GM12873 (cell line): ENCODE measurements at regions not wholly inside any gene's neighbourhood (a gene's known extent, or its start where the extent isn't known, plus 50 kb on each side); places are given as distances from the start of the nearest gene placed in this dataset.

Source experiments
- CTCF ChIP-seq: IDR thresholded peaks from 2 replicates; pipeline ENCODE4 v1.5.1; 2012; ENCODE audit warnings: low read depth, mild to moderate bottlenecking, moderate library complexity, low read length, control low read depth; ENCODE audit not compliant: insufficient read depth; ENCODE audit errors: missing control alignments

- no peak for TF ChIP-seq CTCF
Measured at GRCh38 chr12:72792889-72793288, 520.7 kb downstream of the TRHDE start.

GRCh38 chr12:72793796-72794195 is 521.6 kb downstream of the TRHDE start:
- no peak for TF ChIP-seq CTCF

GRCh38 chr12:72815421-72815820 is 543.3 kb downstream of the TRHDE start:
- TF ChIP-seq CTCF: no peak

GRCh38 chr12:72828662-72829324 is 556.6 kb downstream of the TRHDE start:
- TF ChIP-seq CTCF: no peak

GRCh38 chr12:72829838-72830237 is 557.7 kb downstream of the TRHDE start:
- no peak for TF ChIP-seq CTCF

- no peak for TF ChIP-seq CTCF
Measured at GRCh38 chr12:72832024-72832423, 559.9 kb downstream of the TRHDE start.

- no peak for TF ChIP-seq CTCF
Measured at GRCh38 chr12:72836194-72836593, 564.0 kb downstream of the TRHDE start.

GRCh38 chr12:72839696-72840095 is 567.5 kb downstream of the TRHDE start:
- no peak for TF ChIP-seq CTCF
